ENCODE measurements at regions not wholly inside any gene's neighbourhood (a gene's known extent, or its start where the extent isn't known, plus 50 kb on each side); places are given as distances from the start of the nearest gene placed in this dataset.

DNA sequence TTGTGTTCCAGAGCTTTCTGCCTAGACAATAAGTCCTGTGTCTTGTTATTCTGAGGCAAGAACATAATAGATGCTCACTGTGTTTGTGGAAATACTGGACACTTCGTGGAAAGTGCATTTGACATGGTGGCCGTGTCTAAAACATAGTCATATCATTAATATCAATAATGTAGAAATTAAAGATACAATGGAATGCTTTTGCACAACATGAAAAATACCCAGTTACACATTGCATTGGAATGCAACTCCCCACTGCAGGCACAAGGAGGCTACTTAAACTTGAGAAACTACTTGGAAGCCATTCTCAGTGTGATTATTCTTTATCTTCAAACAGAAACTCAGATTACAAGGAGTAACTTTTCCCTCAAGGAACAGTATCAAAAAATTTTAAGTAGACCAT is 145.3 kb upstream of the ZNF462 start:
- Histone ChIP-seq H4K91ac (ENCODE audit: insufficient read length, low read depth, low read length) (no peak overlapping the region), H3K56ac (ENCODE audit: insufficient read length, low read depth, low read length) (no peak overlapping the region), H3K14ac (ENCODE audit: insufficient read depth, low read length) (no peak overlapping the region), H2BK120ac (ENCODE audit: low read depth, low read length, poor library complexity, severe bottlenecking) (no peak overlapping the region), H3K4me2 (ENCODE audit: insufficient read depth, insufficient read length, low read length) (no peak overlapping the region), H2AFZ (ENCODE audit: low read length) (no peak overlapping the region), H3K27ac (ENCODE audit: insufficient read length, low read depth, low read length) (no peak overlapping the region), H2AK5ac (ENCODE audit: insufficient read length, low read length) (no peak overlapping the region), H2BK20ac (ENCODE audit: low read depth, low read length, poor library complexity, severe bottlenecking) (no peak overlapping the region), H3K4me1 (ENCODE audit: insufficient read depth, low read length) (peaks cover 7% of the 10 kb centered on the region; the same call in 1 of the 2 replicates), H3K27me3 (ENCODE audit: insufficient read depth, low read length) (no peaks in the 10 kb centered on the region), H4K20me1 (ENCODE audit: control insufficient read depth, insufficient read depth, insufficient read length) (no peaks in the 10 kb centered on the region), H2BK15ac (ENCODE audit: low read depth, low read length) (no peak overlapping the region), H2BK5ac (ENCODE audit: insufficient read length, low read length) (no peak overlapping the region), H3K9ac (ENCODE audit: extremely low read depth, insufficient read length, low read length) (no peak overlapping the region), H3K79me1 (ENCODE audit: insufficient read depth, low read depth, low read length, poor library complexity, severe bottlenecking) (no peaks in the 10 kb centered on the region), H2BK12ac (ENCODE audit: insufficient read length, low read depth, low read length) (no peak overlapping the region), H3K9me3 (ENCODE audit: control insufficient read depth, low read depth, low read length) (no peaks in the 10 kb centered on the region), H3K4ac (ENCODE audit: low read depth, low read length) (no peak overlapping the region), H4K8ac (replicated peaks; ENCODE audit: insufficient read length, low read depth, low read length) (no peak overlapping the region), H3K23me2 (ENCODE audit: insufficient read length, low read depth, low read length, poor library complexity, severe bottlenecking) (no peaks in the 10 kb centered on the region), H3K18ac (ENCODE audit: insufficient read length, low read depth, low read length) (no peak overlapping the region), H3K79me2 (ENCODE audit: insufficient read depth, low read length) (no peaks in the 10 kb centered on the region), H3T11ph (ENCODE audit: low read length) (no peak overlapping the region), H3K23ac (ENCODE audit: insufficient read length, low read depth, low read length) (no peak overlapping the region), H4K5ac (ENCODE audit: insufficient read length, low read depth, low read length) (no peak overlapping the region)
- WGBS (ENCODE audit: extremely low coverage, insufficient read length, low lambda C conversion rate) = no CpG with 5 or more reads among the region's 2 CpGs
- Mint-ChIP-seq H3K27ac (no peak overlapping the region), H3K4me3 (no peak overlapping the region), H3K27me3 (ENCODE audit: low read depth) (no peaks in the 10 kb centered on the region), H3K9me3 (no peaks in the 10 kb centered on the region; a peak in 1 of 5 replicates), H3K4me1 (peaks cover 13 to 16% of the 10 kb centered on the region in 2 experiments), H3K36me3 (ENCODE audit: insufficient read depth in 1 of 3, low read depth in 3 of 3) (peaks cover 0 to 4% (median 0%) of the 10 kb centered on the region in 3 experiments; a peak in 1 of 7 replicates)
- DNase-seq = no peak
- TF ChIP-seq, protein P1, sequence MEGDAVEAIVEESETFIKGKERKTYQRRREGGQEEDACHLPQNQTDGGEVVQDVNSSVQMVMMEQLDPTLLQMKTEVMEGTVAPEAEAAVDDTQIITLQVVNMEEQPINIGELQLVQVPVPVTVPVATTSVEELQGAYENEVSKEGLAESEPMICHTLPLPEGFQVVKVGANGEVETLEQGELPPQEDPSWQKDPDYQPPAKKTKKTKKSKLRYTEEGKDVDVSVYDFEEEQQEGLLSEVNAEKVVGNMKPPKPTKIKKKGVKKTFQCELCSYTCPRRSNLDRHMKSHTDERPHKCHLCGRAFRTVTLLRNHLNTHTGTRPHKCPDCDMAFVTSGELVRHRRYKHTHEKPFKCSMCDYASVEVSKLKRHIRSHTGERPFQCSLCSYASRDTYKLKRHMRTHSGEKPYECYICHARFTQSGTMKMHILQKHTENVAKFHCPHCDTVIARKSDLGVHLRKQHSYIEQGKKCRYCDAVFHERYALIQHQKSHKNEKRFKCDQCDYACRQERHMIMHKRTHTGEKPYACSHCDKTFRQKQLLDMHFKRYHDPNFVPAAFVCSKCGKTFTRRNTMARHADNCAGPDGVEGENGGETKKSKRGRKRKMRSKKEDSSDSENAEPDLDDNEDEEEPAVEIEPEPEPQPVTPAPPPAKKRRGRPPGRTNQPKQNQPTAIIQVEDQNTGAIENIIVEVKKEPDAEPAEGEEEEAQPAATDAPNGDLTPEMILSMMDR (conservative IDR thresholded peaks at IDR 0.05) = peak; percentile 41; the same call in 1 of the 3 replicates

Measured in H9 (cell line).